A673 (cell line): ENCODE measurements at regions not wholly inside any gene's neighbourhood (a gene's known extent, or its start where the extent isn't known, plus 50 kb on each side); places are given as distances from the start of the nearest gene placed in this dataset.

Source experiments
- BruUV-seq: library from RNA; stranded (reverse); fragments of 400-500 nt; replicated peaks from 2 replicates; lab custom pipeline; 2021; lab: Mats Ljungman, UMichigan
- CTCF ChIA-PET: fragments of 300-600 bp; sonication (Branson Sonifier 250); formaldehyde crosslinking; loops from one replicate; lab custom pipeline; 2022; ENCODE audit warnings: antibody characterized with exemption; lab: Charles Lee
- POLR2A ChIA-PET: fragments of 300-600 bp; sonication (Branson Sonifier 250); formaldehyde crosslinking; loops from one replicate; lab custom pipeline; 2022; ENCODE audit warnings: antibody characterized with exemption; ENCODE audit not compliant: low non-redundant PET; lab: Charles Lee
- DNase-seq: peaks from one replicate; pipeline ENCODE4 v3.0.0-alpha.2; 2015; ENCODE audit warnings: low spot score
- H3K27ac ChIP-seq: fragments of 200-600 bp; sonication (generic); 2 replicates; pipeline ENCODE4 v1.5.1; 2016; ENCODE audit warnings: mixed run types, low read depth, mild to moderate bottlenecking, mixed read lengths, antibody characterized with exemption, low read length; ENCODE audit not compliant: poor library complexity, severe bottlenecking
- H3K27me3 ChIP-seq: fragments of 200-600 bp; sonication (generic); replicated peaks from 2 replicates; pipeline ENCODE4 v1.6.1; 2017; ENCODE audit warnings: mixed run types, low read depth, mild to moderate bottlenecking, mixed read lengths, antibody characterized with exemption, low read length; ENCODE audit not compliant: insufficient read depth, poor library complexity
- H3K36me3 ChIP-seq: fragments of 200-600 bp; sonication (generic); 2 replicates; pipeline ENCODE4 v1.6.1; 2016; ENCODE audit warnings: mixed run types, mild to moderate bottlenecking, mixed read lengths, antibody characterized with exemption, low read length; ENCODE audit not compliant: insufficient read depth, poor library complexity, severe bottlenecking
- H3K4me1 ChIP-seq: fragments of 200-600 bp; sonication (generic); 2 replicates; pipeline ENCODE4 v1.6.1; 2017; ENCODE audit warnings: mixed run types, mild to moderate bottlenecking, mixed read lengths, antibody characterized with exemption, low read length; ENCODE audit not compliant: insufficient read depth, poor library complexity, severe bottlenecking
- H3K4me3 ChIP-seq: fragments of 200-600 bp; sonication (generic); 2 replicates; pipeline ENCODE4 v1.5.1; 2016; ENCODE audit warnings: low read depth, mixed run types, mild to moderate bottlenecking, mixed read lengths, low read length; ENCODE audit not compliant: poor library complexity, severe bottlenecking
- H3K9me3 ChIP-seq: fragments of 200-600 bp; sonication (generic); 2 replicates; pipeline ENCODE4 v1.6.1; 2016; ENCODE audit warnings: mixed run types, low read depth, mild to moderate bottlenecking, mixed read lengths, antibody characterized with exemption, low read length; ENCODE audit not compliant: poor library complexity, severe bottlenecking
- CTCF ChIP-seq: fragments of 300-800, 200-600 bp; sonication (generic); conservative IDR thresholded peaks from 2 replicates; pipeline ENCODE4 v1.5.1; 2017; ENCODE audit warnings: low read depth, mild to moderate bottlenecking, antibody characterized with exemption, low read length, moderate library complexity, mixed read lengths
- EZH2 ChIP-seq: fragments of 200-600 bp; sonication (generic); IDR thresholded peaks from 2 replicates; pipeline ENCODE4 v1.6.1; 2017; ENCODE audit warnings: borderline replicate concordance, low read depth, mild to moderate bottlenecking, mixed read lengths, antibody characterized with exemption, low read length; ENCODE audit not compliant: poor library complexity, severe bottlenecking
- intact Hi-C: fragments of 100-400 bp; cut with micrococcal nuclease; formaldehyde crosslinking; loops from one replicate; pipeline ENCODE4 v1.10.0; 2022; ENCODE audit not compliant: unreplicated experiment

- Histone ChIP-seq H3K9me3 (no peaks in the 10 kb centered on the region), H3K4me3 (no peak overlapping the region), H3K36me3 (no peaks in the 10 kb centered on the region), H3K27ac (no peak overlapping the region), H3K4me1 (no peaks in the 10 kb centered on the region), H3K27me3 (no peaks in the 10 kb centered on the region)
- TF ChIP-seq CTCF (peak; percentile 100), EZH2 (no peak)
- ChIA-PET CTCF (interaction anchor here (1.0 kb wide), 3 partner anchors 360 to 512 kb away, joined by 7 to 11 read pairs (median 9); no protein-coding TSS in a partner anchor), POLR2A (no interaction called here)
- DNase-seq = peak; percentile 78
- intact Hi-C loops = loop anchor here (1.0 kb wide), 3 partner anchors 360 to 512 kb away; no protein-coding TSS in a partner anchor
- BruUV-seq = no TSS peak
These were observed 541.2 kb upstream of the API5 start for GRCh38 chr11:42770444-42771065.

- POLR2A ChIA-PET = interaction anchor here (0.6 kb wide), 1 partner anchor 143 kb away, joined by 4 read pairs; no protein-coding TSS in a partner anchor
- CTCF ChIA-PET = no interaction called here
- H3K27me3 ChIP-seq = no peaks in the 10 kb centered on the region
- intact Hi-C loops = no loop called here
- TF ChIP-seq EZH2 (no peak), CTCF (no peak)
- no peak overlapping the region for H3K4me3 ChIP-seq
- no TSS peak for BruUV-seq
- no peak overlapping the region for H3K27ac ChIP-seq
- no peaks in the 10 kb centered on the region for H3K36me3 ChIP-seq
- H3K4me1 ChIP-seq = no peaks in the 10 kb centered on the region
- no peaks in the 10 kb centered on the region for H3K9me3 ChIP-seq
- DNase-seq = no peak
These were observed 538.9 kb upstream of the API5 start for GRCh38 chr11:42772886-42773285.

GRCh38 chr11:42773729-42774128 is 538.1 kb upstream of the API5 start:
- Histone ChIP-seq H3K4me3 (no peak overlapping the region), H3K36me3 (no peaks in the 10 kb centered on the region), H3K9me3 (no peaks in the 10 kb centered on the region), H3K27ac (no peak overlapping the region), H3K27me3 (no peaks in the 10 kb centered on the region), H3K4me1 (no peaks in the 10 kb centered on the region)
- intact Hi-C loops = no loop called here
- DNase-seq = no peak
- no TSS peak for BruUV-seq
- CTCF ChIA-PET = no interaction called here
- no peak for TF ChIP-seq CTCF
- TF ChIP-seq EZH2 = no peak
- POLR2A ChIA-PET = no interaction called here
